ENCODE measurements at regions not wholly inside any gene's neighbourhood (a gene's known extent, or its start where the extent isn't known, plus 50 kb on each side); places are given as distances from the start of the nearest gene placed in this dataset.

- no peak for TF ChIP-seq EP300 (IDR thresholded peaks at IDR 0.05; ENCODE audit: borderline replicate concordance in 1 of 2, low read depth in 1 of 2, low read length in 1 of 2)
- no peak for TF ChIP-seq GATA2 (CRISPR knock-in tag; IDR thresholded peaks at IDR 0.05)
- TF ChIP-seq SIN3A (IDR thresholded peaks at IDR 0.05; ENCODE audit: borderline replicate concordance, low read depth, low read length), result no peak
- no peak for TF ChIP-seq FOXM1 (IDR thresholded peaks at IDR 0.05; ENCODE audit: low read depth)
Observed at GRCh38 chr7:149690688-149691446, 82.5 kb downstream of the ZNF467 start (continued).

DNA sequence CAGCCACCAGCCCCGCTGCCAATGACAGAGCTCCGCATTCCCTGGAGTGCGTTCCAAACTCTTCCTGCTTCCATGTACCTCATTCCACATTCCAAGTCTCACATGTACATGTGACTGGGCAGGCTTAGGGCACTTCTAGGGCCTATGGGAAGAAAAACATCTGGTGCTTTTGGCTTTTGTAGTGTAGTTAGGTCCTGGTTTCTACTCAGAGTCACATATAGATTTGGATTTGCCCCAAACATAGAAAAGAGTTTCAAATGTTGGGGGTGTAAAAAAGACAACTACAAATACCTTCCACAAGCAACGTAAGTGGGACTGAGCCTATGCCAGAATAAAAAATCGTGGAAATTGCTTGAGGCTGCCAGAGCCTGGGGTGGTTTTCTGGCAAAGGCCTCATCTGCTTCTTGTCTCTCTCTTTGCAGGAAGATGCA lies 84.1 kb downstream of the ZNF467 start:
- no peaks in the 10 kb centered on the region for H4K20me1 ChIP-seq (ENCODE audit: insufficient read depth)
- H3K9ac ChIP-seq, result no peak overlapping the region
- H3K9me3 ChIP-seq, result no peaks in the 10 kb centered on the region
- H2AFZ ChIP-seq (ENCODE audit: low read depth), result no peak overlapping the region
- TF ChIP-seq, protein P1, sequence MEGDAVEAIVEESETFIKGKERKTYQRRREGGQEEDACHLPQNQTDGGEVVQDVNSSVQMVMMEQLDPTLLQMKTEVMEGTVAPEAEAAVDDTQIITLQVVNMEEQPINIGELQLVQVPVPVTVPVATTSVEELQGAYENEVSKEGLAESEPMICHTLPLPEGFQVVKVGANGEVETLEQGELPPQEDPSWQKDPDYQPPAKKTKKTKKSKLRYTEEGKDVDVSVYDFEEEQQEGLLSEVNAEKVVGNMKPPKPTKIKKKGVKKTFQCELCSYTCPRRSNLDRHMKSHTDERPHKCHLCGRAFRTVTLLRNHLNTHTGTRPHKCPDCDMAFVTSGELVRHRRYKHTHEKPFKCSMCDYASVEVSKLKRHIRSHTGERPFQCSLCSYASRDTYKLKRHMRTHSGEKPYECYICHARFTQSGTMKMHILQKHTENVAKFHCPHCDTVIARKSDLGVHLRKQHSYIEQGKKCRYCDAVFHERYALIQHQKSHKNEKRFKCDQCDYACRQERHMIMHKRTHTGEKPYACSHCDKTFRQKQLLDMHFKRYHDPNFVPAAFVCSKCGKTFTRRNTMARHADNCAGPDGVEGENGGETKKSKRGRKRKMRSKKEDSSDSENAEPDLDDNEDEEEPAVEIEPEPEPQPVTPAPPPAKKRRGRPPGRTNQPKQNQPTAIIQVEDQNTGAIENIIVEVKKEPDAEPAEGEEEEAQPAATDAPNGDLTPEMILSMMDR (IDR thresholded peaks at IDR 0.05), result no peak
- TF ChIP-seq POLR2AphosphoS5 (IDR thresholded peaks at IDR 0.05; ENCODE audit: low read depth, low read length), result no peak
- no peak for TF ChIP-seq ELF1 (IDR thresholded peaks at IDR 0.05)
- TF ChIP-seq, protein P2, sequence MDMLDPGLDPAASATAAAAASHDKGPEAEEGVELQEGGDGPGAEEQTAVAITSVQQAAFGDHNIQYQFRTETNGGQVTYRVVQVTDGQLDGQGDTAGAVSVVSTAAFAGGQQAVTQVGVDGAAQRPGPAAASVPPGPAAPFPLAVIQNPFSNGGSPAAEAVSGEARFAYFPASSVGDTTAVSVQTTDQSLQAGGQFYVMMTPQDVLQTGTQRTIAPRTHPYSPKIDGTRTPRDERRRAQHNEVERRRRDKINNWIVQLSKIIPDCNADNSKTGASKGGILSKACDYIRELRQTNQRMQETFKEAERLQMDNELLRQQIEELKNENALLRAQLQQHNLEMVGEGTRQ (IDR thresholded peaks at IDR 0.05; ENCODE audit: borderline replicate concordance, low read depth, low read length), result no peak
- TF ChIP-seq NRF1 (IDR thresholded peaks at IDR 0.05; ENCODE audit: low read depth, low read length), result no peak
- TF ChIP-seq JUND (IDR thresholded peaks at IDR 0.05), result no peak
- TF ChIP-seq CHD2 (IDR thresholded peaks at IDR 0.05; ENCODE audit: low read length, partially characterized antibody), result no peak
- TF ChIP-seq RXRA (IDR thresholded peaks at IDR 0.05; ENCODE audit: borderline replicate concordance, low read depth), result no peak
- no peak for TF ChIP-seq SMC3 (IDR thresholded peaks at IDR 0.05; ENCODE audit: low read depth, low read length)
- no peak for TF ChIP-seq FOXM1 (IDR thresholded peaks at IDR 0.05; ENCODE audit: low read depth)
- TF ChIP-seq, protein P3, sequence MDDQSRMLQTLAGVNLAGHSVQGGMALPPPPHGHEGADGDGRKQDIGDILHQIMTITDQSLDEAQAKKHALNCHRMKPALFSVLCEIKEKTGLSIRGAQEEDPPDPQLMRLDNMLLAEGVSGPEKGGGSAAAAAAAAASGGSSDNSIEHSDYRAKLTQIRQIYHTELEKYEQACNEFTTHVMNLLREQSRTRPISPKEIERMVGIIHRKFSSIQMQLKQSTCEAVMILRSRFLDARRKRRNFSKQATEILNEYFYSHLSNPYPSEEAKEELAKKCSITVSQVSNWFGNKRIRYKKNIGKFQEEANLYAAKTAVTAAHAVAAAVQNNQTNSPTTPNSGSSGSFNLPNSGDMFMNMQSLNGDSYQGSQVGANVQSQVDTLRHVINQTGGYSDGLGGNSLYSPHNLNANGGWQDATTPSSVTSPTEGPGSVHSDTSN (IDR thresholded peaks at IDR 0.05), result no peak
- TF ChIP-seq GATA2 (CRISPR knock-in tag; IDR thresholded peaks at IDR 0.05), result no peak
- TF ChIP-seq, protein P4, sequence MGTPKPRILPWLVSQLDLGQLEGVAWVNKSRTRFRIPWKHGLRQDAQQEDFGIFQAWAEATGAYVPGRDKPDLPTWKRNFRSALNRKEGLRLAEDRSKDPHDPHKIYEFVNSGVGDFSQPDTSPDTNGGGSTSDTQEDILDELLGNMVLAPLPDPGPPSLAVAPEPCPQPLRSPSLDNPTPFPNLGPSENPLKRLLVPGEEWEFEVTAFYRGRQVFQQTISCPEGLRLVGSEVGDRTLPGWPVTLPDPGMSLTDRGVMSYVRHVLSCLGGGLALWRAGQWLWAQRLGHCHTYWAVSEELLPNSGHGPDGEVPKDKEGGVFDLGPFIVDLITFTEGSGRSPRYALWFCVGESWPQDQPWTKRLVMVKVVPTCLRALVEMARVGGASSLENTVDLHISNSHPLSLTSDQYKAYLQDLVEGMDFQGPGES (IDR thresholded peaks at IDR 0.05; ENCODE audit: low read depth, low read length), result no peak
- no peak for TF ChIP-seq FOXJ3 (CRISPR knock-in tag; IDR thresholded peaks at IDR 0.05)
- TF ChIP-seq SIN3A (IDR thresholded peaks at IDR 0.05; ENCODE audit: borderline replicate concordance, low read depth, low read length), result no peak
- no peak for TF ChIP-seq RCOR1 (IDR thresholded peaks at IDR 0.05; ENCODE audit: low read length)
- TF ChIP-seq TEAD4 (IDR thresholded peaks at IDR 0.05; ENCODE audit: borderline replicate concordance, insufficient read depth), result no peak
- ChIA-PET POLR2A (no interaction called here), CTCF (no interaction called here)
- no peaks in the 10 kb centered on the region for H3K9me2 ChIP-seq
- H3K4me1 ChIP-seq (ENCODE audit: control insufficient read depth in 1 of 2, insufficient read depth in 2 of 2, low read depth in 1 of 2, low read length in 1 of 2), result no peaks in the 10 kb centered on the region; a peak in 1 of 4 replicates
- no peaks in the 10 kb centered on the region for H3K36me3 ChIP-seq (replicated peaks in 1 of 2; ENCODE audit: control insufficient read depth in 1 of 2, insufficient read depth in 2 of 2, low read length in 1 of 2)
- no peak overlapping the region for H3K4me2 ChIP-seq
- H3K79me2 ChIP-seq (ENCODE audit: insufficient read depth), result no peaks in the 10 kb centered on the region
- no peak for DNase-seq
- no peak overlapping the region for H3K4me3 ChIP-seq (ENCODE audit: low read depth in 2 of 2, low read length in 1 of 2)
- H3K27ac ChIP-seq (ENCODE audit: low read depth in 2 of 2, low read length in 1 of 2), result no peak overlapping the region
- WGBS (ENCODE audit: low lambda C conversion rate), result 45% methylated on average over 5 of the region's 5 CpGs
- peaks cover 12% of the 10 kb centered on the region; the same call in 1 of the 2 replicates for H3K27me3 ChIP-seq (ENCODE audit: insufficient read depth)
- H3F3A ChIP-seq (replicated peaks; ENCODE audit: insufficient read depth), result no peaks in the 10 kb centered on the region
